HL-60/S4 (cell line): ENCODE measurements at regions not wholly inside any gene's neighbourhood (a gene's known extent, or its start where the extent isn't known, plus 50 kb on each side); places are given as distances from the start of the nearest gene placed in this dataset.
"Not testable (repeated sequence)": the region's sequence is repeated elsewhere in the genome, so short reads cannot be mapped to it uniquely, and the experiment has no call there.

Experiments used
- in situ Hi-C: fragments of 300-500 bp; cut with MboI; formaldehyde crosslinking; loops from 2 replicates; pipeline ENCODE4 v1.14.3; 2022; ENCODE audit warnings: low sequenced_read_pairs

DNA sequence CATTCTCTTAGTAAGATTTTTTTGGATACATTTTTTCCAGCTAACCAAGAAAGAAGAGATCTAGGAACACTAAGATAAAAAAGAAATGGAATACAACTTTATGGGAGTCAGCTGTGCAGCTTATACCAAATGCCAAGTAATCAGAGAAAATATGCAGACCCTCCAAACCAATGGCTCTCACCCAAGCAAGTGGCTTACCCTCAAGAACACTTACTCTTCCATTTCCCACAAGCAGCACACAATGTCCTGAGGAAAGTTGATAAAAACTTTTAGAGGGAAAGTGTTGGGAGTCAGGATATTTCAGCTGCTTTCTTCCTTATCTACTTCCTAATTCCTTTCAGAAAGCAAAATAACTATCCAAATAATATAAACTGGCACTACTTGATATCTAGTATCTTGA is 631.8 kb downstream of the RWDD3 start:
- in situ Hi-C loops, result no loop called here

DNA sequence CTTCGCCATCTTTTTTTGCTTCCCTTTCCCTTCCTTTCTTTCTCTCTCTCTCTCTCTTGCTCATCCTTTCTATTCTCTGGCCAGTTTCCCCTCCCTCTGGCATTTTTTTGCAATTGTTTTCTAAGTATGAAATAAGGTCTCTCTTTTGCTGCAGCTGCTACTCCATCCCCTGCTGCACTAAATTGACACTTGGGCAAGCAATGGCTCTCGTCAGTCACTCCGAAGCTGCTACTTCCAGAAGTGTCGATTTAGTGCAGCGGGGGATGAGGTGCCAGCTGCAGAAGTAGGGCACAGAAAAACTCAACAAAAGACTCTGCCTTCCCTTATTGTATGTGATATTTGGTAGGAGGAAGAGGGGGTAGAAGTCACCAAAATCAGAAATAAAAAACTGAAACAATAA is 642.3 kb downstream of the RWDD3 start:
- in situ Hi-C loops, result no loop called here

DNA sequence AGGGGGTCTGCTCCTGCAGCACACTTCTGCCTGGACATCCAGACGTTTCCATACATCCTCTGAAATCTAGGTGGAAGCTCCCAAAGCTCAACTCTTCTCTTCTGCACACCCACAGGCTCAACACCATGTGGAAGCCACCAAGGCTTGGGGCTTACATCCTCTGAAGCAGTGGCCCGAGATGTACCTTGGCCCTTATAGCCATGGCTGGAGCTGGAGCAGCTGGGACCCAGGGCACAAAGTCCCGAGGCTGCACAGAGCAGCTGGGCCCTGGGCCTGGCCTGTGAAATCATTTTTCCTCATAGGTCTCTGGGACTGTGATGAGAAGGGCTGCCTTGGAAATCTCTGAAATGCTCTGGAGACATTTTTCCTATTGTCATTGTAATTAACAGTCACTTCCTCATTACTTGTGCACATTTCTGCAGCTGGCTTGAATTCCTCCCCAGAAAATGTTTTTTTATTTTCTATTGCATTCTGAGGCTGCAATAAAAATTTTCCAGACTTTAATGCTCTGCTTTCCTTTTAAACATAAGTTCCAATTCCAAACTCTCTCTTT is 645.6 kb downstream of the RWDD3 start:
- in situ Hi-C loops, result no loop called here

DNA sequence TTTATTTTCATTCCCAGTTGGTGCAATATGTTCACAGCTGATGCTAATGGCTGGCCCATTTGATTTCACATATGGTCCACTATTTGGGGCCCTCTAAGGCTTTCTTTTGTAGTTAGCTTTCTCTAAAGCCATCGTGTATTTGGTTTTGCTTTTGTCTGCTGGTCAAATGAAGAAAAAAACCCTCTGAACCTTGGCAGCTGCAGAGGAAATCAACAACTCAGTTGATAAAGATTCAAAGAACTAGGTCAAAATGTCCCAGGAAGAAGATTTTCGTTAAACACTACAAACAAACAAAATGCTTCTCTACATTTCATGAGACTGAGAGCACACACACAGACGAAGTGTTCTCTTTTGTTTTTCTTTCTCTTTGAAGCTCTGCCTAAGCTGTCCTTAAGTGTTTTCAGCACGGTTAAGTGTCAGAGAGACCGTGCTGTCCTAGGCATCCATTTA is 655.0 kb downstream of the RWDD3 start:
- in situ Hi-C loops, result no loop called here

DNA sequence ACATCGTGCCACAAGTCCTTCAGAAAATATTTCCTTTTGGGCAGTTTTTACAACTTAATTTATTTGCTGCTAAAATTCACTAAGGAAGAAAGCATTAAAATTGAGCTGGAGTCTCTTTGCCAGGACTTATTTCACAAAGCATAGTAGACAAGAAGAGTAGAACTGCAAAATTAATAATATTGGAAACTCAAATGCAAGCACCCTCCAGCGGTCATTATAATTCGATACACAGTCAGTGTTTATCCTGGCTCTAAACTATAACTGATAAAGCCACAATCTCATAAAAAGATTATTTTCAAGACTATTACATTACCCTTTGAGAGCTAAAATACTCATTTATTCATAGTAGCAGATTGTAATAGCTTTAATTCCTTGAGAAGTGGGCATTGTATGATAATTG is 655.4 kb downstream of the RWDD3 start:
- in situ Hi-C loops, result no loop called here

DNA sequence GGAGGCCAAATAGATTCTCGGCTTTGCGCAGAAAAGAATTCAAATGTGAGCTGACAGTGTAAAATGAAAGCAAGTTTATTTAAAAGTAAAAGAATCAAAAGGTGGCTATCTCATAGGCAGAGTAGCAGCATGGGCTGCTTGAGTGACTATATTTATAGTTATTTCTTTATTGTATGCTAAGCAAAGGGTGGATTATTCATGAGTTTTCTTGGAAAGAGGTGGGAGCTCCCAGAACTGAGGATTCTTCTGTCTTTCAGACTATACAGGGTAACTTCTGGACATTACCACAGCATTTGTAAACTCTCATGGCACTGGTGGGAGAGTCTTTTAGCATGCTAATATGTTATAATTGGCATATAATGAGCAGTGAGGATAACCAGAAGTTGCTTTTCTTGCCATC is 659.9 kb downstream of the RWDD3 start:
- in situ Hi-C loops, result no loop called here

DNA sequence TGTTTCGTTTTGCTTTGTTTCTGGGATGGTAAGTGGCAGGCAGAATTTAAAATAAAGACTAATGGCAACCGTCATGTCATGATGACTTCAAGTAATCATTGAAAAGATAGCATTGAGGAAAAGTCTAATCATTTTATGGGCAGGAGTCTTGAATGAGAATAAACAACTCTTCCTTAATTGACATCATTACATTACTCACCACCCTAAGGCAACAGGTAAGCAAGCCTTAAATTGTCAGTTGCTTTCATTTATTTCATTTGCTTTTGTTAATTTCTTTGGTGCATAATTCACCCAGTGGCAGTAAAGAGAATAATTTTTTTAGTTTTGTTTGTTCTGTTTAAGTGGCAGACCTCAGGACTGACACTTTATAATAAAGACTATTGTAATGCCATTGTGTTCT is 669.0 kb downstream of the RWDD3 start:
- in situ Hi-C loops, result no loop called here

DNA sequence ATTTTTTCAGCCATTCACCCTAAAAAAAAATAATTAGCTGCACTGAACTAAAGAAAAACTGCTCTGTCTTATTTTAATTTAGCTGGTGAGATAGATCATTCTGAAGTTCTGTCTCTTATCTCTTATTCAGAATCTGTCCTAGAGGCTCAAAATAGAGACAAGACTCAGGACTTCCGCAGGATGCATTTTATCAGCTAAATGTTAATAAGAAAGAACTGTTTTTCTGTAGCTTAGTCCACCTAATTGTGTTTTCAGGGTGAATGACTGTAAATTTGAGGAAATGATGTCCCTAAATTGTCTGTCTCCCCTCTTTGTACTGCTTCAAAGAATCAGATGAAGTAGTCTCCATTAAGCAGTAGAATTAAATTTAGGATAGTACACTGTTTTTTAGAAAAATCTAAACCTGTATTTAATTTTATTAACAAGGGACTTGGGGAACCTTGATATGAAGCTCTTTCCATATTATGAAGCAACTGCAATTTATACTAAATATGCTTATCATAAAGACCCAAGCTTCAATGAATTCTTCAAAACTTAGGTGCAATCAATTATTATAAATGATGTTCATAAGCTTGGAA is 671.9 kb downstream of the RWDD3 start:
- in situ Hi-C loops, result no loop called here

DNA sequence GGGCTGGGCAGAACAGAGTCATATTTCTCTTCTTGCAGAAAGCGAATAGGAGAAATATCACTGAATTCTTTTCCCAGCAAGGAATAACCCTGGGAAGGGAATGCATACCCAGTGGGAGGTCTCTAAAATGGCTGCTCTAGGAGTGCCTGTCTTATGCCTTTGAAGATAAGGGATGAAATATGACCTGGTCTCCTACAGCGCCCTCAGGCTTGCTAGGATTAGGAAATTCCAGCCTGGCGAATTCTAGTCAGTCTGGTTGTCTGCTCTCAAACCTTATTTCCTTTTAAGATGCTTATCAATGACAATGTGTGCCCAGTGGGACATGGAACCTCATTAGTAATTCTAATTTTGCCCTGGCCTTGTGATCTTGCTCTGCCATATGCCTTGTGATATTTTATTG is 677.7 kb downstream of the RWDD3 start:
- in situ Hi-C loops, result not testable (repeated sequence)

DNA sequence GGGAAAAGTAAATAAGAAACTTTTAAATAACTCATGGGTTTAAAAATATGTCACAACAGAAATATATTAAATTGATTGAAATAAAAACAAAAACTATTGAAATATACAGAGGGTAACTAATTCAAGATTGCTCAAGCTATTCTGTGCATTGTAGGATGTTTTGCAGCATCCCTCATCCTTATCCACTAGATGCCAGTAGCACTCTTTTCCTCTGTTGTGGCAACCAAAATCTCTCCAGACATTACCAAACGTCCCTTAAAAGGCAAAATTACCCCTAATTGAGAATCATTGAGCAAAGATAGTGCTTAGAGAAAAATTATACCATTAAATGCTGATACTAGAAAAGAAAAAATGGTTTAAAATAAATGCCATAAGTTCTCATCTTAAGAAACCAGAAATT is 682.6 kb downstream of the RWDD3 start:
- in situ Hi-C loops, result no loop called here

DNA sequence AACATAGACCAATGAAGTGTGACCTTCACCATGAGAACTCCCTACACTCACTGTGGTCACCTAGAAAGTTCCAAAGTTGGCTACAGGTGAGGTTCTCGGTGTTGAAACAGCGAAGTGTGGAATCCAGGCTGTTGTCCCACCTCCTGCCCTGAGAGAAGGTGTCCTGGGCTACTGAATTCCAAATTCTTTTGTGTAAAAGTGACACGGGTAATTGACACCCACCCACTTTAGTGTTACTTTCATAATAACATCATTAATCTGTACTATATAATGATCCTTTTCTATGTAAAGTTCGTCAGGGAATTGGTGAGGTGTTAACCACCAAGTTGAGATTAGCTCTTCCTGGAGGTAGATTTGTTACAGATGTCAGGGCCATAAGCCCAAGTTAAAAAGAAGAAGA is 690.7 kb downstream of the RWDD3 start:
- in situ Hi-C loops, result no loop called here

DNA sequence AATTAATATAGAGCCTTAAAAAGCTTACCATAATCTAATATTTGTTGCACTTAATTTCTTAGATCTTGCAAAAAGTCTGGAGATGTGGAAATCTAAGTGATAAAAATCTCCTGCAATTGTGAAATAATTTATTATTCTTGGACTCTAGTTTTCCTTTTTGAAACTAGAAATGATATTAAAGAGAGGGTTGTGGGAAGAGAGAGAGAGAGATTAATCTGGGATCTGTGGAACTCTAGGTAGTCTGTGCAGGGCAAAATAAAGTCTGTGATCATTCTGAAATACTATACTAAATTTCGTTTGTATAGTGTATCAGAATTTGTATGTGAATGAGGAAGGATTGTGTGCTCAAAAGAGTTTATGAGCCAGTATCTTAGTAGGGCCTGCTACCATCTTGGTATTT is 692.3 kb downstream of the RWDD3 start:
- in situ Hi-C loops, result no loop called here

DNA sequence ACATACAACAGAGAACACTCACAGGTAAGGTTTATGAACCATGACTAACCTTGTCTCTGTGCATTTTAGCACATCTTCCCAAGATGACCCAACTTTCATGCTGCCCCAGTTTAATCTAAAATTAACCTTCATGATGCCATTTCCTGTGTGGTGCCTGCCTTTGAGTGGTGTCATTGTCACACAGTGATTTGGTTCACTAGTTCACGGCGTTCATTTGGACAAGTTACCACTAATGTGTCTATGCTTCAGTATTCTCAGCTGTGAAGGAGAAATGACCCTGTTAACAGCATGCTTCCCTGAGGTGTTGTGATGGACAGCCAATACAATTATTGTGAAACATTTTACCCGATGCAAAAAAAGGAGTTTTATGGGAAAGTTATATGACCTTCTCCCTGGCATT is 693.1 kb downstream of the RWDD3 start:
- in situ Hi-C loops, result no loop called here

DNA sequence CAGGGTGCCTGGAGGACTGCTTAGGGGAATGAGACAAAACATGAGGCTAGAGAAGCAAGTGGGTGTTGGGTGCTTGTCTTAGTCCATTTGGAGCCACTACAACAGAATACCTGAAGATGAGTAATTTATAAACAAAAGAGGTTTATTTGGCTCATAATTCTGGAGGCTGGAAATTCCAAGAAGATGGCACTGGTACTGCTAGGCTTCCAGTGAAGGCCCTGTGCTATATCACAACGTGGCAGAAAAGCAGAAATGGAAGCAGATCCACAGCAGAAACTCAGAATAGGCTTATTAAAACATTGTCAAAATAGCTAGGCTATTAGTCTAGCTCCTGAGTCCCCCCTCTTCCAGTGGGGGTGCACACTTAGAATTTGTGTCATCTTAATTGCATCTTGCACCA is 701.7 kb downstream of the RWDD3 start:
- in situ Hi-C loops, result no loop called here

DNA sequence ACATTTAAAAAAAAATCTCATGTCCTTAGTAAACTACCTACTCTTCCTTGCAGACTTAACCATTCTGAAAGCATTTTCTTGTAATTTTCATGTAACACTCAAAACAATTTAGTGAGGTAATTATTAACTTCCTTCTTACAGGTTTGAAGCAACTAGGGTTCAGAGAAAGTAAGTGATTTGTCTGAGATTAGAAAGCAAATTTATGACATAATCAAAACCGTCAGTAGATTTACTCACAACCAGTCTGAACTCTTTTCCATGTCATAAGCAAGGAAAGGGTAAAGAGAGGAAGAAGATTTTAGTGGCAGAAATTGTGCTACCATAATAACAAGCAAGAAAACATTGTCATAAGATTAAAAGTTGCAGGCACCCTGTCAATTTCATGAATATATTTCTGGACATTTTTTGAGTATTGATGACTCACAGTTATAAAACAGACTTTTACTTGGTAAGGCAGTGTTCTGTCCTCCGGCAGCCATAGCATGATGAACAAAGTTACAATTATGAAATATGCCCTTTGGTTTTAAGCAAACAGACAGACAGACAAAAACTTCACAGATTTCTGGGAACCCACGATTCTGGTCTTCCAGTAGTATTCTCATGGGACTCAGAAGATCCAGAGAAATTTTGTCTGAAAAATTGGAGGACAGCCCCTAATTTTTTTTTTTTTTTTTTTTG is 707.2 kb downstream of the RWDD3 start:
- in situ Hi-C loops, result no loop called here

DNA sequence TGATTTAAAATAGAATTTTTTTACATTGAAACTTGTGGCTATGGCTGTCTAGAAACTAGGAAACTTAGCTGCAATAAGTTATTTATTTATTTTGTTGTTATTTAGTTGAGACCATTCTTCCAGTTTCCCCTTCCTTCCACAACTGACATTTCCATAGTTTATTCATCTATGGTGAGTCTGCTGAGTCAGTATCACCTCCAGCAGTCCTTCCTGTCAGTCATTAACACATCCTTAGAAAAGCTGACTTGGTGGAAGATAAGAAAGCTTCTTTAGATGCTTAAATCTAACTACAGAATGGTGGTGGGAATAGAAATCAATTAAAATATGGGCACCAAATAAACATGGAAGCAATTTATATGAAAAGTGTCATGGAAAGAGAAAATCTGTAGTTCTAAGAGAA is 714.0 kb downstream of the RWDD3 start:
- in situ Hi-C loops, result no loop called here

DNA sequence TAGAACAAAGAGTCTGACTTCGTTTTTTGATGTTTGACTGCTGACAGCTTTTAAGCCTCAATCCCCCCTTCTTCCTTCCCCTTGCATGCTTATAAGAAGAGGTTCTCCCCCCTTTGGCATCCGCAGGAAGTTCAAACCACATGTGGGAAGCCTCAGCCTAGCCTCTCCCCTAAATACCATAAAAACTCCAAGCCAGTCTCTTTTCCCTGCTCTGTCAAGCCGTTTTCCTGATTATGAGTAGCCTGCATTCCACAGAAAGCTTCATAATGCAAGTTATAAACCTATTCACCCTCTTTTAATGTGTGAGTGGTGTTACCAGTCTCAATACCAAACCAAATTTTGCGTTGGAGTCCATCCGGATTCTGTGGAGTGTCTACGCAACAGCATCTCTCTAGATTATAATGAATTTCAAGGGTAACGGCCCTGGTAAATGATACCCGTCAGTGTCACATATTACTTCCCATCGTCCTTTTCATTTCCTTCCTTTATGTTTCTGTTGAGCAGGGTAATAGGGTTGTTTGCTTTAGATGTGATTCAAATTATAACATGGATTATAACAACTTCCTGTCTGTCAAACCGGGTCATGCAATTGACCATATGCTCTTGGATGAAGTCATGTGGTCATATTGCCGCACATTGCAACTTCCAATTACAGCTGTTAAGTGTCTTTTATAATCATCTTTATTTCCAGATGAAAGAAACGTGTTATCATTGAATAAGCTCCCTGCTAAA is 717.5 kb downstream of the RWDD3 start:
- in situ Hi-C loops, result no loop called here

DNA sequence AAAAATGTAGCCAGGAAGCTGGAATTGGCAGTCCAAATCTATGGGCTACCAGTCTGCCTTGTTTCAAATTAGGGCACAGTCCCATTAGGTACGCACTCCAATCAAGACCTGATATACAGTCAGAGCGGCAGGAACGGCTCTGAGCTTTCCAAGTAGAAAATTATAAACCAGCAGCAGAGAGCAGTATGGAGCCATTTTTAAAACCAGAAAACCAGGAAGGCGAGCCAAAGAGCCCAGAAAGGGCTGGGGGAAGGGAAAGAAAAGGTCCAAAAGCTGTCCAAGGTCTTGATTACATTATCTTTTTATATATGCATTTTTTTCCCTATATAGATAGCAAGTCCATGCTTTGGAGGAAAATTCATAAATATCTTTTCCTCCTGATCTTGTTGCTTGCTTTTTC is 719.0 kb downstream of the RWDD3 start:
- in situ Hi-C loops, result no loop called here

DNA sequence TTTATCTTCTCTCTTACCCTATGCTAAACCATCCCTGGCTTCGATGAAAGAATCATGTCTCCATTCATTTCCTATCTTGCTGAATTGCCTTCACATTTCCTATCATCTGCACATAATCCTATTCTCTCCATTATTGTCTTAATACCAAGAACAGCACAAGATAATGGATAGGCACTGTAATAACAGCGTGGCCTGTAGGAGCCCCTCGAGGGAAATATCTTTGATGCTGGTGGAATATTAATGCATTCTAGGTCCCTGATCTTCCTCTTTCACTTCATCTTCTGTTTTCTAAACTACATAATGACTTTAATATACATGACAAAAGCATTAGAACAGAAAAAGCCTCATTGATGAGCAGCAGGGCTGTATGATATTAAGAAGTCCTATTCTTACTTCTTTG is 720.6 kb downstream of the RWDD3 start:
- in situ Hi-C loops, result no loop called here

DNA sequence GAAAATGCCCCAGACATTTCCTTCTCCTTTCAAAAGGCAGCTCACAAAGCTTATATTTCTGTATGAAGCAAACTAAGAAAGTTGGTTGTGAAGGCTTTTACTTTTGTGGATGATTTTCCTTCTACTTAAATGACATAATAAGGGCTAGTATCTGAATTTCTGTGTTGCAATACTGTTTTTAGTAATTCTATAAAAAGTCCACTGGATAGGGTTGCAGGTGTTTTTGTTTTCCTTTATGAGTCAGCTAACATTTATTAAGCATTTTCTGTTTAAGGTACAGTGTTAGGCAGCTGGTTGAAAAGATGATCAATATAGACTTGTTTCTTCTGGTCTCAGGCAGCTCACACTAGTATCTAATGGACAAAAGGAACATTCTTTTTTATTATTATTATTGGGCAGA is 722.2 kb downstream of the RWDD3 start:
- in situ Hi-C loops, result no loop called here

DNA sequence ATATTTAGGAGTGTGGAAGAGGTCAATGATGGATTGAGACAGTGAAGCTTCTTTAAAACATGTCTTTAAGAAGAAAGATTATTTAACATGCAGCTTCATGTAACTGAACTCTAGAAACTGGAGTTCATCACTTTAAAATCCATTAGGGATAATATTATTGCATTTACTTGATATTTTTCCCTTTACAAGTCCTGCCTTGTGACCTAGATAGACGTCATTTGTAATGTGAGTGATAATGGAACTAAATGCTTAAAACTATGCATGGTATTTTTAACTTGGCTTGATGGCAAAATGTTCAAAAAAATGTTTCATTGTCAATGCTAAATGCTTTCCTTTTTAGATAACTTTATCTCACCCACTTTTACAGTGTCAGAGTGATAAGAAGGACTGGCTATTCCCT is 723.7 kb downstream of the RWDD3 start:
- in situ Hi-C loops, result no loop called here

DNA sequence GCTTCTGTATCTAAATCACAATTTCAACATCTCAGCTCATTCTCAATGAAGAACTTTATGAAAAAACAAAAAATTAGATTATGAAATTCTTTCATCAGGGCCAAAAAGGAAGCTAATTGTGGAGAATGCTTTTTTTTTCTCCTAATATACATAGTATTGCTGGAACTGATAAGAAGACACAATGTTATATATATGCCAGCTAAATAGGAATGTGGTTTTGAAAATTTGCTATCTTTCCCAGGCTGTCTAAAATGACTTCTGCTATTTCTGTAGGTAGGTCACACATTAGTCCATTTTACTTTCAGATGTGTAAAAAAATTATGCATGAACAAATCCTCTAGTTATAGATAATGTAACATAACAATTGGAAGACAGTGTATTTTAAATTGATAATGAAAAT is 732.9 kb downstream of the RWDD3 start:
- in situ Hi-C loops, result no loop called here
